MG63 (cell line): ENCODE measurements at regions not wholly inside any gene's neighbourhood (a gene's known extent, or its start where the extent isn't known, plus 50 kb on each side); places are given as distances from the start of the nearest gene placed in this dataset.

Experiments used
- DNase-seq: peaks from one replicate; pipeline ENCODE4 v3.0.0-alpha.2; 2020
- H3K27me3 ChIP-seq: fragments of 250-450 bp; sonication (Bioruptor Pico); 2 replicates; pipeline ENCODE4 v1.5.1; 2020; ENCODE audit warnings: mild to moderate bottlenecking, moderate library complexity
- H3K36me3 ChIP-seq: fragments of 250-450 bp; sonication (Bioruptor Pico); 2 replicates; pipeline ENCODE4 v1.5.1; 2020; ENCODE audit warnings: mild to moderate bottlenecking, moderate library complexity
- H3K4me3 ChIP-seq: fragments of 250-450 bp; sonication (Bioruptor Pico); 2 replicates; pipeline ENCODE4 v1.5.1; 2020; ENCODE audit warnings: mild to moderate bottlenecking, moderate library complexity
- H3K9me3 ChIP-seq: fragments of 250-450 bp; sonication (Bioruptor Pico); 2 replicates; pipeline ENCODE4 v1.5.1; 2020; ENCODE audit warnings: mild to moderate bottlenecking, moderate library complexity

DNA sequence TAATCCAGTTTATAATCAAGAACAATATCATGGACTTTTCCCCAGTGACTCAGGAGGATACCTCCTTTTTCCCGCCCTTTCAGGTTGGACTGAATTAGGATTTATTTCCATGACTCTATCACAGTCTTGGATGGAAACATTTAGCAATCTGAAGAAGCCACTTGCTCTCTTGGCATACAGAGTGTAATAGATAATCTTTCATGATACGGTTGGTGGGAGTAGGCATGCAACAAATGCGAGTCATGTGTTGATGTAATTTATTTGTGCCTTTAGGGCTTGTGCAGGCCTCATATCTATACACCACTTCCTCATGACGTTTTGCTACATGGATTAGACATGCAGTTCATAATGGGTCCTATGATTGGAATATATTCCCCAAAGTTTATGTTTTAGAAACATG, 54.2 kb upstream of the MCTP2 start:
- no peak overlapping the region for H3K4me3 ChIP-seq
- DNase-seq = peak; percentile 31

DNA sequence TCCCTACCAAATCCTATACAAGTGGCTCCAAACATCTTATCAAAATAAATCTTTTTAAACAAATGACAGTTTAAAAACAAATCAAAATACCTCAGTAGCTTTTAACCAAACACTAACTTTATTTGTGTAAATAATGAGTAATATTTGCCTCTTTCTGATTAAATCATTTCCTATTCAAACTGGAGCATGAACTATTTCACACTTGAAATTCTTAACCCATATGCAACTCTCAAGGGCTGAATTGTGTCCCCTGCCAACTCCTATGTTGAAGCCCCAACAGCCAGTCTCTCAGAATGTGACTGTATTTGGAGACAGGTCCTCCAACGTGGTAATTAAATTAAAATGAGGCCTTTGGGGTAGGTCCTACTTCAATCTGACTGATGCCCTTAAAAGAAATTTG, 55.9 kb upstream of the MCTP2 start:
- Histone ChIP-seq H3K4me3 (no peak overlapping the region), H3K27me3 (no peaks in the 10 kb centered on the region), H3K36me3 (no peaks in the 10 kb centered on the region), H3K9me3 (peaks cover 4% of the 10 kb centered on the region; the same call in 1 of the 2 replicates)
- DNase-seq = no peak

More for the DNA sequence above, 54.2 kb upstream of the MCTP2 start:
- Histone ChIP-seq H3K27me3 (no peaks in the 10 kb centered on the region), H3K36me3 (no peaks in the 10 kb centered on the region), H3K9me3 (no peaks in the 10 kb centered on the region)

DNA sequence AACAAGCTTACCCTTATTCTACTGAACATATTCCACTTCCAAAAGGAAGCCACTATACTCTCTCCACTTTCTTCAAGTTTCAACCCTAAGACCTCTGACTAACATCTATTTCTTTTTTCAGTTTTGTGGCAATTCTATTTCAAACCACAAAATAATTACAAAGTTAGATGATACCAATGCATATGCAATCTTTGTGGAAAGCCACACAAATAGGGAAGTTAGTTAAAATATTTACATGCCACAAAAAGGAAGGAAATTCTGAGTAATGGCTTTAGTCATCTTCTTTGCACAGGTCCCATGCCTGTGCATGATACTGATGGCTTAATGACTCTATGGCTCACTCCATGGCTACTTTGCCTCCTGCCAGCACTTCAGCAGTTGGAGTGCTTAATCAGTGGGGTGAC, 57.0 kb upstream of the MCTP2 start:
- Histone ChIP-seq H3K9me3 (peaks cover 5% of the 10 kb centered on the region; the same call in 1 of the 2 replicates), H3K36me3 (no peaks in the 10 kb centered on the region), H3K4me3 (no peak overlapping the region), H3K27me3 (no peaks in the 10 kb centered on the region)
- peak; percentile 50 for DNase-seq

DNA sequence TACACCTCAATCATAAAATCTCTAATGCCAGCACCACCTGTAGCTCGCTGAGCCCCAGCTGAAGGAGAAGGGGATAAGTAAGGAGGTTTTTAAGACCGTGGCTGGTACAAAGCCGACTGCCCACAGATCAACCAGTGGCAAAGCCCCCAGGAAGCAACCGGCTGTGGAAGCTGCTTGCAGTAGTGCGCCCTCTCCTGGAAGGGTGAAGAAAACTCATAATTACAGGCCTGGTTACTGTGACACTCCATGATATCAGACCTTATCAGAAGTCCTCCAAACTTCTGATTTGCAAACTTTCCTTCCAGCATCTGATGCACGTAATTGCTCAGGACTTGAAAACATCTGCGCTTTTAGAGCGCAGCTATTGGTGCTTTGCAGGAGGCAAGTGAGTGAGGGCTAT, 63.1 kb upstream of the MCTP2 start:
- Histone ChIP-seq H3K36me3 (no peaks in the 10 kb centered on the region), H3K27me3 (no peaks in the 10 kb centered on the region), H3K9me3 (peaks cover 5% of the 10 kb centered on the region; the same call in 1 of the 2 replicates), H3K4me3 (no peak overlapping the region)
- no peak for DNase-seq

DNA sequence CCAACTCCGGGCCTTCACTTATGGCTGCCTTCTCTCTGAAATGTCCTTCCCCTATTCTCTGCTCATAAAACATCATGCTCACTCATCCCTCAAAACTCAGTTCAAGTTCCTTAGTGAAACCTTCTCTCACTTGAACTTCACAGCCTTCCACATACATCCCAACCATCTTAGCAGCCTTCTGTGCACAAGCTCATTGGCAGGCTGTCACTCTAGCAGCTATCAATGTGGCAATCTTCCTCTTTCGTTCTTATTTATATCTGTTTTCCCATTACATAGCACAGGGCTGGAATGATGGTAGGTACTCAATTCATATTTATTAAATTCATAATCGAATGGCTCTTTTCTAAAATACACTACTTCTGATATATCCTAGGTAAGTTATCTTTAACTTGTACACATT, 66.4 kb upstream of the MCTP2 start:
- no peak for DNase-seq
- no peaks in the 10 kb centered on the region for H3K36me3 ChIP-seq
- H3K27me3 ChIP-seq = no peaks in the 10 kb centered on the region
- no peak overlapping the region for H3K4me3 ChIP-seq
- no peaks in the 10 kb centered on the region for H3K9me3 ChIP-seq

DNA sequence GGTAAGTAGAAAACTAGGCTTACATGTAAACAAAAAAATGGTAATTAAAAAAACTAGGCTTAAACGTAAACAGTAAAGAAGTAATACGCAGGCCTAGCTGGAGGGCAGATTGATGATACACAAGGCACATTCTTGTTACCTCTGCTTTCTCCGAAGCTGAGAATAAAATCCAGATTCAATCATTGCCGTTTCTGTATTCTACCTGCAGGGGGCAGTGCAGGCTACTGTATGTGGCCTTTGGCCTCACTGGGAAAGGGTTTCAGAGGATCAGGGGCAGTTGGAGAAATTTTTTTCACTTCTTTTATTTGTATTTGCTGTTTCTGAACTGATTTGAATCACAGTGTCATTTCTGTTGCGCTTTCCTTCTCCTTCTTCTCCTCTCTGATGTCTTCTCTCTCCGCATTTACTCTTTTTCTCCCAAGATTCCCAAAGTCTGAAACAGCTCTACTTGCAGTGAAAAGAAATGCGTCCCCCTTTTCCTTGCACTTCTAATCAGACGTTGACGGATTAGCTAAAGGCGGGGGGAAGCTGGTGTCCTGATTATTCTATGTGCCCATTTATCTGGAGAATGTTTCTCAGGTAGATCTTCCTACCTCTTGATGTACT, 67.1 kb upstream of the MCTP2 start:
- Histone ChIP-seq H3K27me3 (no peaks in the 10 kb centered on the region), H3K9me3 (no peaks in the 10 kb centered on the region), H3K36me3 (no peaks in the 10 kb centered on the region), H3K4me3 (no peak overlapping the region)
- DNase-seq = peak; percentile 35

DNA sequence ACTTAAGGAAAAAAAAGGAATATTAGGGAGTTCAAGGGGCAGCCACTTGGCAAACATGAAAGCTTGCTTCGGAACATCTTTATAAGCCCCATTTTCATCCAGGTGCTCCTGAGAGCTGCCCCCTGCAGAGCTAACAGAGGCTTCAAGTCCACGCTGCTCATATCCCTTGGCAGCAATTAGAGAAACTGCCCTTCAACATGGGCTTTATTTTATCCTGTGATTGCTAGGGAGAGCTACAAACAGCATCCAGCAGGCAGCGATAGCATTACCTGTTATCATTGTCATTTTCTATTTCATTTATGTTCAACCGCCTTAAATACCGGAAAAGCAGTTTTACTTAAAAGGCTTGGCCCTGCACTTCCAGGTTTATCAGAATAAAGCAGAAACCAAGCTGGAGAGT, 68.4 kb upstream of the MCTP2 start:
- Histone ChIP-seq H3K4me3 (no peak overlapping the region), H3K9me3 (no peaks in the 10 kb centered on the region), H3K36me3 (no peaks in the 10 kb centered on the region), H3K27me3 (no peaks in the 10 kb centered on the region)
- no peak for DNase-seq

DNA sequence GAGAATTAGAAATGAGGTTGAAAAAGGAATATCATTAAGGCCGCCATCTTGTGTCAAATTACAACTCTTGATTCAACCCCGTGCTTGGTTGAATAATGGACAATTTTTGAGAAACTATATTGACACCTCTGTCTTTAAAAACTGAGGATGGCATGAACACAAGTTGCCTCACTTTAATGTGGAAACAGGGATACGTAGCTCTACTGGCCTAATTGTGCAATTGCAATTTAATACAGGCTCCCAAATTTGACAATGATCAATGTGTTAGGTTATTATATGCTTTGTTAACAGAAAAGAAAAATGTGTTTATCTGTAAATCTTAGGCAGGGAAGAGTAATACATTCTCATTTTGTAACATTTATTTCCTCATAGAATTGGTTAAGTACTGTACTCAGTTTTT, 77.1 kb upstream of the MCTP2 start:
- Histone ChIP-seq H3K4me3 (no peak overlapping the region), H3K36me3 (no peaks in the 10 kb centered on the region), H3K9me3 (0 out of 2 replicates have a peak, but pooled peaks cover 3% of the 10 kb centered on the region), H3K27me3 (no peaks in the 10 kb centered on the region)
- DNase-seq = no peak

DNA sequence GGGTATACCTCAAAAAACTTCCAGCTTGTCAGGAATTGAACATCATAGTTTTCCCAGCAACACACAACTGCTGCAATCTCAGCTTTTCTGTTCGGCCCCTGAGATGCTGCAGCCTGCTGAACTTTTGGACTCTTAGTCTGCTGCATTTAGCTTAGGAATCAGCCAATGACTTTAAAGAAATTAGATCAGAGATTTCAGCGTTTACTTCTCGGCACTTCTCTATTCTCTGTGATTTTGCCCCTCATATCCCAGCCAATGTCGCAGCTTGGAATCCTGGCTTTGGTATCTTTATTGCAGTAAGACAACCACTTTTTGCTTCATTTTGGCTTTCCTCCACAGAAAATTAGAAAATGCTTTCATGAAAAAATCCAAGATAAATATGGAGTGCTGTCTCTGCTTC, 86.3 kb upstream of the MCTP2 start:
- H3K36me3 ChIP-seq = no peaks in the 10 kb centered on the region
- peaks cover 4% of the 10 kb centered on the region; the same call in 1 of the 2 replicates for H3K27me3 ChIP-seq
- H3K9me3 ChIP-seq = no peaks in the 10 kb centered on the region; the same call in none of the 2 replicates
- H3K4me3 ChIP-seq = no peak overlapping the region
- DNase-seq = no peak

DNA sequence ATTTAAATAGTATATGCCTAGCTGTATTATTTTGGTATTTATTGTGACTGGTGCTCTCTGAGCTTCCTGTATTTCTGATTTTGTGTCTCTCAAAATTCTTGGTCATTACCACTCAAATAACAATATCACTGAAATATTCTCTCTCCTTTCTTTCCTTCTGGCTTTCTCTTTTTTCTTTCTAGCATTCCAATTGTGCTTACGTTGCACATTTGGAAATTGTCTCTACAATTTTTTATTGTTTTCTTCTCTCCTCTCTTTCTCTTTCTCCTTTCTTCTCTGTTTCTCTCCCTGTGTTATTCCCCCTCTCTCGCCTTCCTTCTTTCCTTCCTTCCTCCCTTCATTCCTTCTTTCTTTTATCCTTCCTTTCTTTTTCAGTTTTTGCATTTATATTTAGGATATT, 89.6 kb upstream of the MCTP2 start:
- Histone ChIP-seq H3K9me3 (no peaks in the 10 kb centered on the region; the same call in none of the 2 replicates), H3K36me3 (no peaks in the 10 kb centered on the region), H3K27me3 (peaks cover 12% of the 10 kb centered on the region), H3K4me3 (no peak overlapping the region)
- no peak for DNase-seq

DNA sequence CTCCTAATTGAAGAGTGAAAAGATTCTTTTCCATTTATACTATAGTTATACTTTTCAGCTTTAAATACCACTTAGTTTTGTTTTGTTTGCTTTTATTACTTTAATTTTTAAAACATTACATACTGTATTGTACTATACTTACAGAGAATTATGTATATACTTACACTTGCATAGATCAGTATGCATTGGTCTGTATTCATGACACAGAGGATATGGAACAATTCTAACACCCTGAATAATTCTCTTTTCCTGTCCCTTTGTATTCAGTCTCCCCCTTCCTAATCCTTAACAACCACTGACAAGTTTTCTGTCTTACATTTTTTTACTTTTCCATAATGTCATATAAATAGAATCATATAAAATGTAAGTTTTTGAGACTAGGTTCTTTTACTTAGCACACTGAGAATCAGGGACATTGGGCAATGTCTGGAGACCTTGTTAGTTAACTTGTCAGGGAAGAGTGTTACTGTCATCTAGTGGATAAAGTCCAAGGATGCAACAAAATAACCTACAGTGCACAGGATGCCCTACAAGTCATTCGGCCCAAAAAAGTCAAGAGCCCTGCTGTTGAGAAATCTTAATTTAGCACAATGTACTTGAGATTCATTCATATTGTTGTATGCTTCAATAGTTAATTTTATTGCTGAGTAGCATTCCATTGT, 95.7 kb upstream of the MCTP2 start:
- Histone ChIP-seq H3K27me3 (peaks cover 11% of the 10 kb centered on the region), H3K36me3 (no peaks in the 10 kb centered on the region), H3K9me3 (no peaks in the 10 kb centered on the region), H3K4me3 (no peak overlapping the region)
- DNase-seq = no peak

DNA sequence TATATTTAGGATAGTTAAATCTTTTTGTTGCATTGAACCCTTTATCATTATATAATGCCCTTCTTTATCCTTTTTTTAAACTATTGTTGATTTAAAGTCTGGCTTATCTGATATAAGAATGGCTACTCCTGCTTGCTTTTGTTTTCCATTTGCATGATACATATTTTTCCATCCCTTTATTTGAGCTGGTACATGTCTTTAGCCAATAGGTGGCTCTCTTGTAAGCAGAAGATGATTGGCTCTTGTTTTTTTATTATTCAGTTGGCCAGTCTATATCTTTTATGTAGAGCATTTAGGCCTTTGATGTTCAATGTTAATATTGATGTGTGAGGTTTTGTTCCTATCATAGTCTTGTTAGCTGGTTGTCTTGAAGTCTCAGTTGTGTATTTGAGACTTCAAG, 99.5 kb upstream of the MCTP2 start:
- no peak overlapping the region for H3K4me3 ChIP-seq
- H3K9me3 ChIP-seq = no peaks in the 10 kb centered on the region
- H3K27me3 ChIP-seq = peaks cover 6% of the 10 kb centered on the region; the same call in 1 of the 2 replicates
- no peaks in the 10 kb centered on the region for H3K36me3 ChIP-seq
- no peak for DNase-seq

DNA sequence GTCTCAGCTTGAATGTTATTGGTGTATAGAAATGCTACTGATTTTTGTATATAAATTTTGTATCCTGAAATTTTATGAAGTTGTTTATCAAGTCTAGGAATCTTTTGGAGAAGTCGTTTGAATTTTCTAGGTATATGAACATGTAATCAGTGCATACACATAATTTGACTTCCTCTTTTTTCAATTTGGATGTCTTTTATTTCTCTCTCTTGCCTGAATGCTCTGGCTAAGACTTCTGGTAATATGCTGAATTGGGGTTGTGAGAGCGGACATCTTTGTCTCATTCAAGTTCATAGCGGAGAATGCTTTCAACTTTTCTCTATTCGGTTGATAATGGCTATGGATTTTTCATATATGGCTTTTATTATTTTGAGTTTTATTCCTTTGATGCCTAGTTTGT, 100.9 kb upstream of the MCTP2 start:
- H3K36me3 ChIP-seq = no peaks in the 10 kb centered on the region
- H3K9me3 ChIP-seq = no peaks in the 10 kb centered on the region
- H3K4me3 ChIP-seq = no peak overlapping the region
- H3K27me3 ChIP-seq = peaks cover 4% of the 10 kb centered on the region; the same call in 1 of the 2 replicates
- no peak for DNase-seq

DNA sequence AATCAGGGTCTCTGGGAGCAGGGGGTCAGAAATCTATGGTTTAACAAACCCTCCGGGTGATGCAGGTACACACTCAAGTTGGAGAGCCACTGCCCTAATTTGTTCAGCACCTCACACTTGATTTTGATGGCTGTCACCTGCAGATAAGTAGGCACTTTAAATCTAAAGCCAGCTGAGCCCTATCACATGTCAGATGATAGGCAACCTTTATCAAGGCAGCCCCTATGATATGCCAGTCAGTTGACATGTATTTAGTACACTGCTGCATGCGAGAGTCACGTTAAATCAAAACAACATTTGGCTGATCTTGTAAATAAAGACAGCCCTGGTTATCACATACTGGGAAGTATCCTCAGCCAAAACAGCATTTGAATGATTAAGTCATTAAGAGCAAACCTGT, 104.4 kb upstream of the MCTP2 start:
- H3K27me3 ChIP-seq = peaks cover 4% of the 10 kb centered on the region; the same call in 1 of the 2 replicates
- DNase-seq = no peak
- H3K36me3 ChIP-seq = no peaks in the 10 kb centered on the region
- no peaks in the 10 kb centered on the region for H3K9me3 ChIP-seq
- H3K4me3 ChIP-seq = no peak overlapping the region

DNA sequence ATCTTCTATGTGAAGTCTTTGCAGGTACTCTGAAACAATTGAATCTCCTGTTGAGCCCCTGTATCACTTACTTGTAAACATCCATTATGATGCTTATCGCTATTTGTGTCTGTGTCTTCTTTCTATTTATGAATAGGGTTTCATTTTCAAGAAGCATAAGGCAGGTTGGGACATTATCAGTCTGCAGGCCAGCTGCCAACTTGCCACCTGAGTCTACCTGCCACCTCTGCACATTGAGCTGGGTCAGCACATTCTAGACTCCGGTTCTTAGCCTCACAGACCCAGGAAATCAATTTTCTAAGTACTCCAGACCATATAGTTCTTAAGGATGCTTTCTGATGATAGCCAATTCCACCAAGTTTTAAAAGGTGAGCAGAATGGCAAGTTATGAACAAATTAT, 105.7 kb upstream of the MCTP2 start:
- H3K4me3 ChIP-seq = no peak overlapping the region
- peaks cover 4% of the 10 kb centered on the region; the same call in 1 of the 2 replicates for H3K27me3 ChIP-seq
- no peaks in the 10 kb centered on the region for H3K9me3 ChIP-seq
- DNase-seq = no peak
- no peaks in the 10 kb centered on the region for H3K36me3 ChIP-seq

DNA sequence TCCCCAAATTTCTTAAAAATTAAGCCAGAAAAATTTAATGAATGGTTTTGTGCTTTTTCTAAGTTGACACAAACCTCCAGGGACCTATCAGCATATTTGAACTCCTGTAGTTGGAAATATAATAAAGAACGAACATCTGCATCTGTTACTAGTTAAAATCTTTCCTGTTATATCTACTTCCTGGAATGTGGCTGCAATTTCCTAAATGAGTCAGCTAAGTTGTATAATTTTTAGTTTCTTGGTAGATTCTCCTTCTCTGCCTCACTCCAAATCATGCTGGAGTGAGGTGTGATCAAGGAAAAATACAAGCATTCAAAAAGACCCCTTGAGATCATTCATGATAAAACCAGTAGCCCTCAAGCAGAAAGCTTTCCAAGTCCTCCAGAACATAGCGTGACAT, 106.2 kb upstream of the MCTP2 start:
- H3K27me3 ChIP-seq = peaks cover 4% of the 10 kb centered on the region; the same call in 1 of the 2 replicates

DNA sequence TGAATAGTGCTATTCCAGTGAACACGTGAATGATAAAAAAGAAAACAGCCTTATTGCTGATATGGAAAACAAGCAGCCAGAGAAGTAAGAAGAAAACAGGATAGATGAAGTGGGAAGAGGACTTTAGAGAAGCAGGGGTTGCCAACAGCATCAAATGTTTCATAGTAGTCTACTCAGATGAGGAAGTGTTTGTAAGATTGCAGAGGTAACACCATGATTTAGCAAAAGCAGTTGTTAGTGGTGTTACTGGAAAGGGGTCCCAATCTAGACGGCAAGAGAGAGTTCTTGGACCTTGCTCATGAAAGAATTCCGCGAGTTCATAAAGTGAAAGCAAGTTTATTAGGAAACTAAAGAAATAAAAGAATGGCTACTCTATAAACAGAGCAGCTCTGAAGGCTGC, 108.8 kb upstream of the MCTP2 start:
- no peak overlapping the region for H3K4me3 ChIP-seq
- no peak for DNase-seq
- no peaks in the 10 kb centered on the region for H3K27me3 ChIP-seq
- no peaks in the 10 kb centered on the region for H3K36me3 ChIP-seq
- H3K9me3 ChIP-seq = no peaks in the 10 kb centered on the region

More for the DNA sequence above, 106.2 kb upstream of the MCTP2 start:
- Histone ChIP-seq H3K9me3 (no peaks in the 10 kb centered on the region), H3K36me3 (no peaks in the 10 kb centered on the region), H3K4me3 (no peak overlapping the region)
- no peak for DNase-seq
